Renal cortical epithelial cell (primary cell): ENCODE measurements at regions not wholly inside any gene's neighbourhood (a gene's known extent, or its start where the extent isn't known, plus 50 kb on each side); places are given as distances from the start of the nearest gene placed in this dataset.

ENCODE experiments used
- DNase-seq: peaks from one replicate; pipeline ENCODE4 v3.0.0-alpha.2; 2011; ENCODE audit warnings: low read depth

GRCh38 chr12:112559784-112560183, 141.0 kb downstream of the PTPN11 start:
- no peak for DNase-seq

- DNase-seq: no peak
Observed at GRCh38 chr12:112564160-112564784, 145.5 kb downstream of the PTPN11 start.

- DNase-seq: no peak
Observed at GRCh38 chr12:112568641-112569040, 149.9 kb downstream of the PTPN11 start.

- DNase-seq: no peak
Observed at GRCh38 chr12:112570096-112570495, 151.3 kb downstream of the PTPN11 start.

- DNase-seq: no peak
Observed at GRCh38 chr12:112573141-112573540, 154.4 kb downstream of the PTPN11 start.

GRCh38 chr12:112574896-112575558, 156.3 kb downstream of the PTPN11 start:
- no peak for DNase-seq

GRCh38 chr12:112575559-112576067, 156.9 kb downstream of the PTPN11 start:
- no peak for DNase-seq

- DNase-seq: no peak
Observed at GRCh38 chr12:112577473-112578329, 159.0 kb downstream of the PTPN11 start.

- no peak for DNase-seq
Observed at GRCh38 chr12:112584266-112584722, 165.5 kb downstream of the PTPN11 start.

- DNase-seq: no peak
Observed at GRCh38 chr12:112586148-112586783, 167.5 kb downstream of the PTPN11 start.

GRCh38 chr12:112589275-112589674, 170.5 kb downstream of the PTPN11 start:
- DNase-seq: no peak

GRCh38 chr12:112590281-112590680, 171.5 kb downstream of the PTPN11 start:
- no peak for DNase-seq

GRCh38 chr12:112591488-112591887, 172.7 kb downstream of the PTPN11 start:
- DNase-seq: no peak

GRCh38 chr12:112595410-112595809, 176.7 kb downstream of the PTPN11 start:
- no peak for DNase-seq

GRCh38 chr12:112597986-112598385, 179.2 kb downstream of the PTPN11 start:
- DNase-seq: no peak

GRCh38 chr12:112598626-112599025, 179.9 kb downstream of the PTPN11 start:
- DNase-seq: no peak

GRCh38 chr12:112599871-112600270, 181.1 kb downstream of the PTPN11 start:
- DNase-seq: no peak

GRCh38 chr12:112602150-112602549, 183.4 kb downstream of the PTPN11 start:
- no peak for DNase-seq

- DNase-seq: no peak
Observed at GRCh38 chr12:112606611-112607365, 184.8 kb upstream of the RPH3A start.

- DNase-seq: no peak
Observed at GRCh38 chr12:112607427-112607826, 184.1 kb upstream of the RPH3A start.

- DNase-seq: no peak
Observed at GRCh38 chr12:112611908-112612307, 179.6 kb upstream of the RPH3A start.
